ENCODE measurements at regions not wholly inside any gene's neighbourhood (a gene's known extent, or its start where the extent isn't known, plus 50 kb on each side); places are given as distances from the start of the nearest gene placed in this dataset.
"Not testable (repeated sequence)": the region's sequence is repeated elsewhere in the genome, so short reads cannot be mapped to it uniquely, and the experiment has no call there.

DNA sequence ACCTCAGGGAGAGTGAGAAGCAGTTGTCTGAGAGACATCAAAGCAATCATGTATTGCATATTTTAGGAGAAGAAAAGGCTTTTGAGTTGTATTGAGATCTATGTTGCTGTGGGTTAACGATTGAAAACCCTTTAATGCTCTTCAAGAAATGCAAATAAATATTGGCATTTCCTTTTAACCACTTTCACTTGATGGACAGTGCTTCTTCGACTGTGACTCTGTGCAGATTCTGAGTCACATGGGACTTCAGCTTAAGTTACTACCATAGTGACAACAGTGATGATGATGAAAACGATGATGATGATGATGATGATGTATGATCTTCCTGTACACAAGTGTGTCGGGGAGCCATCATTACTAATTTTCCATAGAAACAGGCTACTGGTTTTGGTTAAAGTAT lies 181.8 kb downstream of the AKAIN1 start:
- DNase-seq: no peak

DNA sequence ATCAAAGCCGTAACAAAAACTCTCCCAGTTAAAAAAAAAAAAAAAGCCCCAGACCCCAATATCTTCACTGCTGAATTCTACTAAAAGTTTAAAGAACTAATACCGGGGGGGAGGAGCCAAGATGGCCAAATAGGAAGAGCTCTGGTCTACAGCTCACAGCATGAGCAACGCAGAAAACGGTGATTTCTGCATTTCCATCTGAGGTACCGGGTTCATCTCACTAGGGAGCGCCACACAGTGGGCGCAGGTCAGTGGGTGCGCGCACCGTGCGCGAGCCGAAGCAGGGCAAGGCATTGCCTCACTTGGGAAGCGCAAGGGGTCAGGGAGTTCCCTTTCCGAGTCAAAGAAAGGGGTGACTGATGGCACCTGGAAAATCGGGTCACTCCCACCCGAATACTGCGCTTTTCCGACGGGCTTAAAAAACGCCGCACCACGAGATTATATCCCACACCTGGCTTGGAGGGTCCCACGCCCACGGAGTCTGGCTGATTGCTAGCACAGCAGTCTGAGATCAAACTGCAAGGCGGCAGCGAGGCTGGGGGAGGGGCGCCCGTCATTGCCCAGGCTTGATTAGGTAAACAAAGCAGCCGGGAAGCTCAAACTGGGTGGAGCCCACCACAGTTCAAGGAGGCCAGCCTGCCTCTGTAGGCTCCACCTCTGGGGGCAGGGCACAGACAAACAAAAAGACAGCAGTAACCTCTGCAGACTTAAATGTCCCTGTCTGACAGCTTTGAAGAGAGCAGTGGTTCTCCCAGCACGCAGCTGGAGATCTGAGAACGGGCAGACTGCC lies 192.8 kb downstream of the AKAIN1 start:
- DNase-seq: not testable (repeated sequence)

DNA sequence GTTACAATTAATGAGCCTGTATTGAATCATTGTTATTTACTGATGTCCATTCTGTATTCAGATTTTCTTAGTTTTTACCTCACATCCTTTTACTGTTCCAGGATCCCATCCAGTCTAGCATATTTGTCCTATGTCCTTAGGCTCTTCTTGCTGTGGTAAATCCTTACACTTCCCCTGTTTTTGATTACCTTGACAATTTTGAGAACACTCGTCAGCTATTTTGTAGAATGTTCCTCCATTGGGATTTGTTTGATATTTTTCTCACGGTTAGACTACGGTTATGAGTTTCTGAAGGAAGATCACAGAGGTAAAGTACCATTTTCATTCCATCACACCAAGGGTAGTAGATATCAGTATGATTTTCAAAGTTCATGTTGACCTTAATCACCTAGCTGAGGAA lies 202.3 kb downstream of the AKAIN1 start:
- DNase-seq: no peak

DNA sequence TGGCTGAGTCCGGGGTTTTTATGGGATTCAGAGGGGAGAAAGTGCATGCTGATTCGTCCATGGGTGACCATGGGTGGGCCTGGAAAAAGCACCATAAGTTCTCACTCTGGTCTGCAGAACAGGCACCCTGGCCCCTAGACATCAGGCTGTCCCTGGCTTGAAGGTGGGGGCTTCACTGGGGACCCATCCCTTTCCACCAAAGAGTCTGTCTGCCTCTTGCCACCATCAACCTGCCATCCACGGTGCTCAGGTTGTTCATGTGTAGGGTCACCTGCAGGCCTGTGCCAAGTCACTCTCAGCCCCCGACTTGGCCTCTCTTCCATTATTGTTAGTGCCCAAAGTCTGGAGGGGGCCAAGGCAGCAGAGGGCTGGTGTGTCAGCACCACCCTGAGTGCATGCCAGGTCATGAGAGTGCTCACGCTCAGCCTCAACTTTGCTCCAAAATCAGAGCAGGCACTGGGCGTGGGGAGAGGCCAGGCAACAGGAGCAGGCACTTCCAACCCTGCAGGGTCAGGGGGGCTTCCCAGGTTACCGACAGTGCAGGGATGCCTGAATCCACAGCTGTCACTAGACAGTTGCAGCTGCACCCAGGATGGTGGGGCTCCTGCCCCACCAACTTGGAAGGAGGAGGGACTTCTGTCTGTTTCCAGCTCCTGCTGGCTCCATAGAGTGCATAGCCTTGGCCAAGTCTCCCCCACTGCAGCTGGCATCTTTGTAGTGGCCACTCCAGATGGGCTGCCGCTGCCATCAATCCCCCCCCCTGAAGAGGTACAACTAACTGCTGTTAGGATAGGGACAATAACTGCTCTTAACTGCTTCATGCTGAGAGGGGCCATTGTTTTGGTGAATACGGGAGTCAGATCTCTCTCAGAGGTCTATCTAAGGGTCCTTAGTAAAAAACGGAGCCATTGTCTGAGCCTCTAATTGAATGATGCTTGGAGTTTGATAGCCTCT lies 209.3 kb downstream of the AKAIN1 start:
- no peak for DNase-seq

- DNase-seq: no peak
Measured at GRCh38 chr18:4986677-4987076, 210.4 kb downstream of the AKAIN1 start.

- no peak for DNase-seq
Measured at GRCh38 chr18:4986066-4986465, 211.0 kb downstream of the AKAIN1 start.

DNA sequence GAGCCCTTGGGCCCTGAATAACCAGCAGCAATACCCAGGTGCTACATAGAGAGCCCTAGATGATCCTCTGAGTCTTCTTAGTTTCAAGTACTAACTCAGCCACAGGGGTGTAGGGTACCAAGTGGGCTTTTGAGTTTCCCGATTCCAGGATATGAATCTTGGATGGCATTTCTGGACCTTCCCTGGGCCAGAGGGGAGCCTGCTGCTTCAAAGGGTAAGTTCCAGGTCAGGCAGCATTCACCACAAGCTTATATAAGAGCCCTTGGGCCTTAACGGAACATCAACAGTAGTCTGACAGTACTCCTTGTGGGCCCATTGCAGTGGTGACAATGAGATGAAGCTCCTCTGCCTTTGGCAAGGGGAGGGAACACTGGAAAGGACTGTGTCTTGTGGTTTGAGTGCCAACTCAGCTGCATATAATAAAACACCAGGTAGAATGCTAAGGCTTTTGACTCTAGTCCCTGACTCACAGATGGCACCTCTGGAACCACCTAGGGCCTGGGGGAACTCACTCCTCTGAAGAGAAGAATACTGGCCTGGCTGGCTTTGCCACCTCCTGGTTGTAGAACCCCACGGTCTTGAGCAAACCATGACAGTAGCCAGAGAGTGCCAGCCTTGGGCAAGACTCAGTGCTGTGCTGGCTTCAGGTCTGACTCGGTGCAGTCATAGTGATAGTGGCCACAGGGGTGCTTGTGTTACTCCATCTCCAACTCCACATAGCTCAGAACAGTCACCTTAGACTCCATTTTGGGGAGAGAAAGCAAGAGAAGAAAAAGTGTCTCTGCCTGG lies 235.7 kb downstream of the AKAIN1 start:
- DNase-seq: no peak

DNA sequence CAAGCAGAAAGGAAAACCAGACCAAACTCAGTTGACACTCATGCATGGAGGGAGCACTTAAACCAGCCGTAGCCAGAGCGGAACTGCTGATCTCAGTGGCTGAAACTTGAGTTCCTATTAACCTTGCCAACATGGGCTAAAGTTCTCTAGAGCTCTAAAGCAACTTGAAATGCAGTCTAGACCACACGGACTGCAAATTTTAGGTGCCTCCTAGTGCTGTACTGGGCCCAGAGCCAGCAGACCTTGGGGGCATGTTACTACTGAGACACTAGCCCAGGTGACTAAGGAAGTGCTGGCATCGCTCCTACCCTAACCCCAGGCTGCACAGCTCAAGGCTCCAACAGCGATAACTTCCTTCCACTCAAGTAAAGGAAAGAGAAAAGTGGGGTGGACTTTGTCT lies 236.5 kb downstream of the AKAIN1 start:
- no peak for DNase-seq

GRCh38 chr18:4931209-4931608 lies 265.8 kb downstream of the AKAIN1 start:
- no peak for DNase-seq

- no peak for DNase-seq
Measured at GRCh38 chr18:4921548-4921947, 275.5 kb downstream of the AKAIN1 start.

GRCh38 chr18:4917509-4917908 lies 279.5 kb downstream of the AKAIN1 start:
- not testable (repeated sequence) for DNase-seq

- DNase-seq: no peak
Measured at GRCh38 chr18:4908328-4908727, 288.7 kb downstream of the AKAIN1 start.

- no peak for DNase-seq
Measured at GRCh38 chr18:4906856-4907255, 290.2 kb downstream of the AKAIN1 start.

DNA sequence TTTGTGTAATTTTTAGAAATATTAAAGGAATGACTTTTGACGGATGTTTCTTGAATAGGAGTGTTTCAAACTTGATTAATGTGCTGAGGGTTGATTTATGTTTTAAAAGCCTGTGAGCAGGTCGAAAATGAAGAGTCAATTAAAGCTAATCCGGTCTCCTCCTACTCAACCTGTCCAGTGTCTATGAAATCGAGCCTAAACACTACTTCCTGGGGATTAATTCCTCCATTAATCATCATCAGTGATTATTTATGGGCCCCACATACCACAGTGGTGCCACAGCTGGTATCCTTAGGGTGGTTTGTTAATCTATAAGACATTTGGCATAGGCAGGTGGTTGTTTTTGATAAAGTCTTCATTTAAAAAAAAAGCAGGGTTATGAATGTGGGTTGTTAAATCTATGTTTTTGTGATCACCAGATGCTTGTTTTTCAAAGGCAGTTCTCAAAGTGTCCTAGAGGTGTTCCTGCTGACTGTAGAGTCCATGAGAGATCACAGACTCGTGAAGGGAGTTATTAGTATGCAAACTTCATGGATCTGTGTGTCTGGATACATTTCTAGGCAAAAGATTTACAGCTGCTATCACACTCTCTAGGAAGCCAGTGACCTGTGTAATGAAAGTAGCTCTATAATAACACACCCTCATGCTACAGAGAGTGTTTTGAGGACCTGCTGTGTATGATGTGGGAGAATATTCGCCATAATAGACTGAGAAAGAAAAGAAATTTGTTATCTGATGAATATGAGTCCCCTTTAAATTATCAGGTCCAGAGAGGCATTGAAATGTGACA lies 308.6 kb downstream of the AKAIN1 start:
- DNase-seq: no peak

- no peak for DNase-seq
Measured at GRCh38 chr18:4878480-4878879, 318.6 kb downstream of the AKAIN1 start.

GRCh38 chr18:4871197-4871596 lies 325.9 kb downstream of the AKAIN1 start:
- DNase-seq: no peak

- no peak for DNase-seq
Measured at GRCh38 chr18:4870177-4870773, 326.8 kb downstream of the AKAIN1 start.

DNA sequence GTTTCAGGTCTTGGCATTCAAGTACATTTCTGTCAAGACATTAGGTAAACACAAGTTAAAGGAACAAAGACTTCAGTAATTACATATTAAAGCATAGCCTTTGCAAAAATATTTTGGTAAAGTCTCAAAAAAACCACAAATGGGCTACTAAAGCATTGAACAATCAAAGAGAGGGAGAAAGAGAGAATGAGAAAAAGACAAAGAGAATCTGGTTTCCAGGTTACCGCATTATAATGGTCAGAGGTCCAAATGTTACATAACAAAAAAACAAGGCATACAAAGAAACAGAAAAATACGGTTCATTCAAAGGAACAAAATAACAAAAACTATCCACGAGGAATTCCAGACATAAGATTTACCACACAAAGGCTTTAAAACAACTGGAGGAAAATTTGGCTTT lies 327.9 kb downstream of the AKAIN1 start:
- no peak for DNase-seq

GRCh38 chr18:4858379-4859127 lies 338.5 kb downstream of the AKAIN1 start:
- no peak for DNase-seq

GRCh38 chr18:4854671-4855070 lies 342.4 kb downstream of the AKAIN1 start:
- DNase-seq: no peak
